ENCODE measurements at regions not wholly inside any gene's neighbourhood (a gene's known extent, or its start where the extent isn't known, plus 50 kb on each side); places are given as distances from the start of the nearest gene placed in this dataset.

DNA sequence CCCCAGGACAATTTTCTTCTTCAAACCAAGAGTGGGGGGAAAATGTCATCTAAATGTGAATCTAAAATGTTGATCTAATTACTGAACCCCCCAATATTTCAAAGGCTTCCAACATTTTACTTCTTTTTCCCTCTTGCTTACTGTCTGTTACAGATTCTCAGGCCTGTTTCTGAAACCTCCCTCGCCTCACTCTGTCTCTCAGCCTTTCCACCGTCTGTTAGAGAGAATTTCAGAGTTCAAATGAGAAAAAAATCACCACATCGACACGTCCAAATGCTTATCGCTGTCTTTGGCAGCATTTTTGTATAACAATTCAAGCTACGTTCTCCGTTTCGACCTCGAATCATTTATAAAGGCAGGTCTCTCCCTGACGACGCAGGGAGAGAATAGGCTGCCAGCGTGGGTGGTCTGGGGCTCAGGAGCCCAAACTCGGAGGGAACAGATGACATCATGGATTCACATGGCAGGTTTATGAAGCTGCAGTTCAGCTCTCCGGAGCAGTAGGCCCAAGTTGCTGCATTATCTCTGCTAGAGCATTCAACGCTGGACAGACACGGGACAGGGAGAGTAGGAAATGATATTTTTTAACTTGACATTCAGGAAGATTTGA lies 139.8 kb downstream of the GAS1 start:
- TF ChIP-seq, protein P1, sequence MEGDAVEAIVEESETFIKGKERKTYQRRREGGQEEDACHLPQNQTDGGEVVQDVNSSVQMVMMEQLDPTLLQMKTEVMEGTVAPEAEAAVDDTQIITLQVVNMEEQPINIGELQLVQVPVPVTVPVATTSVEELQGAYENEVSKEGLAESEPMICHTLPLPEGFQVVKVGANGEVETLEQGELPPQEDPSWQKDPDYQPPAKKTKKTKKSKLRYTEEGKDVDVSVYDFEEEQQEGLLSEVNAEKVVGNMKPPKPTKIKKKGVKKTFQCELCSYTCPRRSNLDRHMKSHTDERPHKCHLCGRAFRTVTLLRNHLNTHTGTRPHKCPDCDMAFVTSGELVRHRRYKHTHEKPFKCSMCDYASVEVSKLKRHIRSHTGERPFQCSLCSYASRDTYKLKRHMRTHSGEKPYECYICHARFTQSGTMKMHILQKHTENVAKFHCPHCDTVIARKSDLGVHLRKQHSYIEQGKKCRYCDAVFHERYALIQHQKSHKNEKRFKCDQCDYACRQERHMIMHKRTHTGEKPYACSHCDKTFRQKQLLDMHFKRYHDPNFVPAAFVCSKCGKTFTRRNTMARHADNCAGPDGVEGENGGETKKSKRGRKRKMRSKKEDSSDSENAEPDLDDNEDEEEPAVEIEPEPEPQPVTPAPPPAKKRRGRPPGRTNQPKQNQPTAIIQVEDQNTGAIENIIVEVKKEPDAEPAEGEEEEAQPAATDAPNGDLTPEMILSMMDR (conservative IDR thresholded peaks at IDR 0.05; ENCODE audit: low read length), result no peak
- no peak for TF ChIP-seq EZH2phosphoT487 (IDR thresholded peaks at IDR 0.05; ENCODE audit: borderline replicate concordance)

Data from Loucy (cell line).